Ectodermal cell (in vitro differentiated cells): ENCODE measurements at regions not wholly inside any gene's neighbourhood (a gene's known extent, or its start where the extent isn't known, plus 50 kb on each side); places are given as distances from the start of the nearest gene placed in this dataset.

Experiments used
- H3K27ac ChIP-seq: 2 replicates; pipeline ENCODE4 v1.7.0; 2013; ENCODE audit warnings: mild to moderate bottlenecking, low read depth, low read length; ENCODE audit not compliant: insufficient read depth, poor library complexity, severe bottlenecking
- H3K27me3 ChIP-seq: 2 replicates; pipeline ENCODE4 v1.7.0; 2013; ENCODE audit warnings: mild to moderate bottlenecking, low read length; ENCODE audit not compliant: insufficient read depth, control insufficient read depth, poor library complexity, severe bottlenecking
- H3K36me3 ChIP-seq: one replicate; pipeline ENCODE4 v1.7.0; 2013; ENCODE audit warnings: low read length; ENCODE audit not compliant: control insufficient read depth, insufficient read depth
- H3K4me1 ChIP-seq: one replicate; pipeline ENCODE4 v1.7.0; 2013; ENCODE audit warnings: low read length; ENCODE audit not compliant: control insufficient read depth, insufficient read depth
- H3K4me3 ChIP-seq: 2 replicates; pipeline ENCODE4 v1.7.0; 2013; ENCODE audit warnings: low read depth, low read length, control low read depth; ENCODE audit not compliant: insufficient read depth
- H3K9me3 ChIP-seq: 2 replicates; pipeline ENCODE4 v1.7.0; 2013; ENCODE audit warnings: mild to moderate bottlenecking, low read length, moderate library complexity; ENCODE audit not compliant: control insufficient read depth
- WGBS, 2 experiments: methylation state at CpG; one replicate each; pipeline ENCODE4 v1.1.7; 2013; ENCODE audit warnings: missing lambda C conversion rate in 2 of 2; 5-methylcytosine and 5-hydroxymethylcytosine counted together

DNA sequence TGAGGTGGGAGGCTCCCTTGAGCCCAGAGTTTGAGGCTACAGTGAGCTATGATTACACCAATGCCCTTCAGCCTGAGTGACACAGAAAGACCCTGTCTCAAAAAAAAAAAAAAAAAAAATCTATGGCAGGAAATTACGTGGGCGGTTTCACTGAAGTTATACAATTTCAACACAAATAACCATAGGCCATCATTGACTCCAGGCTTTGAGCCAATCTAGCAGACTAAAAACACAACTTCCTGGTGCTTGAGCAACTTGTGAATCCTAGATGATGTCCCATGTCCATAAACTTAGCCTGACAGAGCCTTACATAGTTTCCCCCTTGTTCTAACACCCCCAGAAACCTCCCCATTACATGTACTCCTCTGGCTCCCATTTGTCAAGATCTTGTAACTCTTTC is 131.8 kb downstream of the QRSL1 start:
- WGBS, 2 experiments = 93 to 94% methylated on average over 2 of the region's 2 CpGs
- Histone ChIP-seq H3K4me3 (no peak overlapping the region), H3K27me3 (no peaks in the 10 kb centered on the region), H3K9me3 (no peaks in the 10 kb centered on the region), H3K27ac (no peak overlapping the region), H3K36me3 (no peaks in the 10 kb centered on the region), H3K4me1 (no peaks in the 10 kb centered on the region)

DNA sequence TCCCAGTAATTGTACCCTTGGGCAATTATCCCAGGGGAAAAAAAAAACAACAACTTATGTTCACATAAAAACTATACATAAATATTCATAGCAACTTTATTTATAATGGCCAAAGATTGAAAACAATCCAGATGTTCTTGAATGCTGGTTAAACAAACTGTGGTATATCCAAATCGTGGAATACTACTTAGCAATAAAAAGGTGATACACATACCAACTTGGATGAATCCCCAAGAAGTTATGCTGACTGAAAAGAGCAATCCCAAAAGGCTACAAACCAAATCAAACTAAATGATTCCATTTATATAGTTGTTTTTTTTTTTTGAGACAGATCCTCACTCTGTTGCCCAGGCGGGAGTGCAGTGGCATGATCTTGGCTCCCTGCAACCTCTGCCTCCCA is 129.7 kb downstream of the QRSL1 start:
- Histone ChIP-seq H3K27ac (no peak overlapping the region), H3K27me3 (no peaks in the 10 kb centered on the region), H3K4me1 (no peaks in the 10 kb centered on the region), H3K36me3 (no peaks in the 10 kb centered on the region), H3K4me3 (no peak overlapping the region), H3K9me3 (no peaks in the 10 kb centered on the region)
- 99 to 100% methylated on average over 2 of the region's 2 CpGs for WGBS, 2 experiments

DNA sequence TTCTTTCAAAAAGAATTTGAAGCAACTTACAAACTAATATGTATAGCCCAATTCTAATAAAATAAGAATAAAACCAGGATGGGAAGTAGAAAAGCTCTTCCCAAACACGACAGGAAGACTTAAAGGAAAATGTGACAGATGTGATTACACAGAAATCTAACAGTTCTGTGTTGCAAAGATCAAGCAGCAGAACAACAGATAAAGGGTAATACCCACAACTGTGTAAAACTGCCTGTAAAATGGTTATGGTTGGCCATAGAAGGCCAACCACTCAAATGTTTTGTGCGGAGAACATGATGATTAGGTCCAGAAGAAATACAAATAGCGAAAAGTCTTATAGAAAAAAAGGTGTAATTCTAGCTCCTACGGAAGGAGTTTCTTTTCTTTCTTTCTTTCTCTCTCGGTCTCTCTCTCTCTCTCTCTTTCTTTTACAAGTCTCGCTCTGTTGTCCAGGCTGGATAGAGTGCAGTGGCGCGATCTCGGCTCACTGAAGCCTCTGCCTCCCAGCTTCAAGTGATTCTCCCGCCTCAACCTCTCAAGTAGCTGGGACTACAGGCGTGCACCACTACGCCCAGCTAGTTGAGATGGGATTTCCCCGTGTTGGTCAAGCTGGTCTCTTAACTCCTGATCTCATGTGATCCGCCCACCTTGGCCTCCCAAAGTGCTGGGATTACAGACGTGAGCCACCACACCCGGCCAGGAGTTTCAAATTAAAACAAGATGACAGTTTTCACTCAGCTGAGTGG is 128.5 kb downstream of the QRSL1 start:
- H3K4me3 ChIP-seq = no peak overlapping the region

DNA sequence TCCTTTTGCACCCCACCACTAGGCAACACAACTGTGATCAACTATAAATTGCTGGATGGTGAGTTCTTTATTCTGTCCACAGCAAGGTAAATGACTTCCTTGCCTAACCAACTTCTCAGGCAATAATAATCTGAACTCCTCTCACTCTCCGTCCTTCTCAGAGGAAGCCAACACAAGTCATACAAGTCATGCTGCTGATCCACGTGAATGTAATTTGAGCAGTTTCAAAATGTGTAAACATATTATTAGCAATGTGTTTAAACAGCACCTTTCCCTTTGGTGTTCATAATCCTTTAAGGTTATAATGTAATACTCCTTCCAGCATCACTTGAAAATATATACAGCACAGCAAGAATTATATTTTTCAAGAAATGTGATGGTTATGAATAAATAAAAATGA is 127.9 kb downstream of the QRSL1 start:
- WGBS, 2 experiments = 97 to 100% methylated on average over 1 to 2 of the region's 2 CpGs
- H3K9me3 ChIP-seq = no peaks in the 10 kb centered on the region
- H3K4me3 ChIP-seq = no peak overlapping the region
- no peaks in the 10 kb centered on the region for H3K27me3 ChIP-seq
- no peaks in the 10 kb centered on the region for H3K36me3 ChIP-seq
- H3K4me1 ChIP-seq = no peaks in the 10 kb centered on the region
- H3K27ac ChIP-seq = no peak overlapping the region

More for the DNA sequence above, 128.5 kb downstream of the QRSL1 start:
- no peaks in the 10 kb centered on the region for H3K9me3 ChIP-seq
- no peaks in the 10 kb centered on the region for H3K4me1 ChIP-seq
- H3K27ac ChIP-seq = no peak overlapping the region
- no peaks in the 10 kb centered on the region for H3K36me3 ChIP-seq
- H3K27me3 ChIP-seq = no peaks in the 10 kb centered on the region
- WGBS, 2 experiments = 87 to 94% methylated on average over 16 of the region's 16 CpGs

DNA sequence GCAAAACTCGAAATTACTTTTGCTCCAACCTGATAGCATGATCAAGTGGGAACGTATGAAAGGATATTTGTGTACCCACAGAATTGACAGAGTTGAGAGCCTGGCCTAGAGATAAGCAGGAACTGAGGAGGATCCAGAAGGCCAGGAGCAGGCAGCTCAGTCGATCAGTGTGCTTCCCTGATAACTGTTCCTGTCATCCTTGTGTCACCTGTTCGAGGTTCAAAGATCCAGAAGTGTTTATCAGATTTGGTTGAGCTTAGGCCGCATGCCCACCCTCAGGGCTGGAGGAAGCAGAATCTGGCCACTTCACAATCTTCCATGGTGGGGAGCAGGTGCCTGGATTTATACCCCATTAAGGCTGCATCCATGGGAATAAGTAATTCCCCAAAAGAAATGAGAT is 124.8 kb downstream of the QRSL1 start:
- no peaks in the 10 kb centered on the region for H3K36me3 ChIP-seq
- no peak overlapping the region for H3K27ac ChIP-seq
- 94 to 95% methylated on average over 5 of the region's 5 CpGs for WGBS, 2 experiments
- H3K4me3 ChIP-seq = no peak overlapping the region
- H3K4me1 ChIP-seq = peaks cover 6% of the 10 kb centered on the region
- H3K9me3 ChIP-seq = no peaks in the 10 kb centered on the region
- no peaks in the 10 kb centered on the region for H3K27me3 ChIP-seq

DNA sequence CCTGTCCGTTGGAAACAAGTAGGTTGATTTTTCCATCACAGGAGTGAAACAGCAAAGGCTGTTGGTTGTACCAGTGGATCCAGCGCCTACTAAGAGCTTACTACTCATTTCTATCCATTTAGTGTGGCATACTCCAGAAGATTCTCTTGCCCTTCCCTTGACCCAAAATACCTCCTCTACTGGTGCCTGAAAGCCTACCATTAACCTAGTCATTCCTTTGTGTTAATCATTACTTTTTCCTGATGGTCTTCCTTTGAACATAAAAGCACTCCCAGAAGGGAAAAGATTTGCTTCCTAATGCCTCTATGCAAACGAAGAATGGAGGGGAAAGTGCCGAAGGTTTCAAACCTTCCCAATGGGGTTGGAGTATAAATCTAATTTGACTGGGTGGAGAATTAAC is 123.3 kb downstream of the QRSL1 start:
- WGBS, 2 experiments = 82 to 89% methylated on average over 4 of the region's 4 CpGs

DNA sequence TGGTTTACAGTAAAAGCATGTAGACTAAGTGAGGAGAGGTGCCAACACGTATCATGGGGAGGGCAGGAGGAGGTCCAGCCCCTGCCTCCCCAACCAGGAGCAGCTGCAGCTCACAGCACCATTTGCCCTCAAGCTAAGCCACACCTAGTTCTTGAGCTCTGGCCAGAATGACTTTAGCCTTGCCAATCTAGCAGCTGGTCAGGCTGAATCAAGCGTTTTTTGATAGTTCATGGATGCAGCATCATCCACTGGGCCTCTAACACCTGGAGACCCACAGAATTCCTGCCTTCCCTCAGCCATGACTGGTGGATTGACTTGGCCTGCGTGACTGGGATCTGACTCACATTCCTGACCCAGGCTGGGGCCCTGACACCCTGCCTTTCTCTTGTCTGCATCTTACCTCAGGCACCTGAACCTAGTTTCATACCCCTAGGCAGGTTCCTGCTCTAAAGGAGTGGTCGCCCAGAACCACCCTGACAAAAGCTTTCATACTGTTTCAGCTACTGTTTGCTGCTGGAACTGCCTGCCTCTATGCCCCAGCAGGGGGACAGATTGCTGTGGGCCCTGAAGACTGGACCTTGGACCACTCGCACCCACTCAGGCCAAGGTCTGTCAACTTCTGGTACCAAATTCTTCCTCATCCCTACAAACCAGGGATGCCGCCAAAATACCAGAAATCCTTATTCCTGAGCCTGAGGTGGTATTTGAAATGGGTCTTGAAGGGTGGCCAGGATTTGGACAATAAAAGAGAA is 122.3 kb downstream of the QRSL1 start:
- H3K36me3 ChIP-seq = no peaks in the 10 kb centered on the region
- peaks cover 18% of the 10 kb centered on the region for H3K4me1 ChIP-seq
- WGBS, 2 experiments = 87 to 89% methylated on average over 5 to 6 of the region's 6 CpGs
- no peaks in the 10 kb centered on the region for H3K9me3 ChIP-seq
- H3K4me3 ChIP-seq = no peak overlapping the region
- H3K27ac ChIP-seq = no peak overlapping the region
- no peaks in the 10 kb centered on the region for H3K27me3 ChIP-seq

More for the DNA sequence above, 123.3 kb downstream of the QRSL1 start:
- H3K27ac ChIP-seq = no peak overlapping the region
- no peak overlapping the region for H3K4me3 ChIP-seq
- H3K9me3 ChIP-seq = no peaks in the 10 kb centered on the region
- H3K36me3 ChIP-seq = no peaks in the 10 kb centered on the region
- peaks cover 16% of the 10 kb centered on the region for H3K4me1 ChIP-seq
- no peaks in the 10 kb centered on the region for H3K27me3 ChIP-seq

DNA sequence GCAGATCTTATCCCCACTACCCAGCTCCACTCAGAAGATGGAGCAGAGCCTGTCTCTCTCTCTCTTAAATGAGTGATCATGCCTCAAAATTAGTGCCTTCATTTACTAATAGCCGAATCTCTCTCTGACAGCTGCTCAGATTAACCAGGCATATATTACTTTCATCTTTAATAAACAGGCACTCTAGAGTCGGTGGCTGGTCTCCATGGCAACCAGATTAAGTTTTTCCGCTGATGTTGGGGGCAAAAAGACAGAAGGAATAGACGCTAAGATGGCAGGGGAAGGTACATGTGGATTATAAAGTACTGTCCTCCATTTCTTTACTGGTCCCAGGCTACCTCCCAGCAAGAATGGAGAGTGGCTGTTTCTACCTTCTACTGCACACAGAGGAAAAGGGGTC is 121.6 kb downstream of the QRSL1 start:
- Histone ChIP-seq H3K27ac (no peak overlapping the region), H3K27me3 (no peaks in the 10 kb centered on the region), H3K4me3 (no peak overlapping the region), H3K36me3 (no peaks in the 10 kb centered on the region), H3K9me3 (no peaks in the 10 kb centered on the region), H3K4me1 (peaks cover 21% of the 10 kb centered on the region)
- WGBS, 2 experiments = 91 to 93% methylated on average over 4 of the region's 4 CpGs

DNA sequence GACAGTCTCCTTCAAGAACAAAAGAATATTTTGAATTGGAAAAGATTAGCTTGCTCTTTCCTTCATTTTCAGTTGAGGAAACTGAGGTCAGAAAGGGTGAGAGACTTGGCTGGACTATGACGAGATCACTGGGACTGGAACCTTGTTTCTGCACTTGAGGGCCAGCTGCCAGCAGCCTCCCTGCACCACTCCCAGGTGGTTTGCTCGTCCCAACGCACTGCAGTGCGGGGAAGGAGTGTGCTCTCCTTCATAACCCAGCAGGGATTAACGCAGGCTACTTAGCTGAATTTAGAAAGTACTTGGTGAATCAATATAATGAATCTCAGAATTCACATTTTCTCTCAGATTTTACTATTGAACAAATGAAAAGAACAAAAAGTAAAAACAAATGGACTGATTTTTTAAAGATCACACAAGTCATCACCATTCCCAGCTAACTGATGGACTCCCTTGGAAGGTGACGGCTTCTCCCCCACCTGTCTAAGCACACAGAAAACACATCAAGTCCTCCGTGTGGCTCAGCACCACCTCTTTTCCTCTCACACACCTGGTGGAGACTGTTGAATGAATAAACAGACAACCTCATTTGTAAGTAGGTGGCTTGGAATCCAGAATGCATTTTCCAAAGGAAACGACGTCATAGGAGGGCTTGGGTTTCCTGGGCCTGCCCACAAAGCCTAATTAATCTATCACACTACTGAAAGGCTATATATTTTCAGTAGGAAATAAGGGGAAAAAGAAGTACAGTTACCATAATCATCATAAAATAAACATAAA is 121.0 kb downstream of the QRSL1 start:
- Histone ChIP-seq H3K4me3 (no peak overlapping the region), H3K9me3 (no peaks in the 10 kb centered on the region), H3K36me3 (no peaks in the 10 kb centered on the region), H3K4me1 (peaks cover 21% of the 10 kb centered on the region), H3K27ac (no peak overlapping the region), H3K27me3 (no peaks in the 10 kb centered on the region)
- 80% methylated on average over 8 to 9 of the region's 9 CpGs for WGBS, 2 experiments

DNA sequence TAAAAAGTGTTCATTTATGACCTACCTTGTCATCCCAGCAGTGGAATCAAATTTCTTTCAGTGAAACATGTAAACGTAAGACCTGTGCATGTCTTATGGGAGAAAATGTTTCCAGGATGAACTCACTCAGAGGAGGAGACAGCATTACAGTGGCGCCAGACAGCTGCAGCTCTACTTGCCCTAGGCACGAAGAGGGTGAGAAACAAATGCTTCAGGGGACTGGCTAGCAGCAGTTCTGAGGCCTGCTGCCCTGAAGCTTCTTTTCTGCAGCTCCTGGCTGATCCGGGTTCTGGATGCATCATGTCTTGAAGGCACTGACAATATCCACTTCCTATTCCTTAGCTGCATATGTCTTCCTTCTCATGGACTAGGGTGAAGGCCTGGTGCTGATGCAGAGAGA is 120.2 kb downstream of the QRSL1 start:
- Histone ChIP-seq H3K27ac (no peak overlapping the region), H3K36me3 (no peaks in the 10 kb centered on the region)
- 68 to 71% methylated on average over 4 of the region's 4 CpGs for WGBS, 2 experiments

More for the DNA sequence above, 120.2 kb downstream of the QRSL1 start:
- Histone ChIP-seq H3K4me3 (no peak overlapping the region), H3K9me3 (no peaks in the 10 kb centered on the region), H3K27me3 (no peaks in the 10 kb centered on the region), H3K4me1 (peaks cover 21% of the 10 kb centered on the region)
